ENCODE measurements at regions not wholly inside any gene's neighbourhood (a gene's known extent, or its start where the extent isn't known, plus 50 kb on each side); places are given as distances from the start of the nearest gene placed in this dataset.

- TF ChIP-seq BHLHE40 (IDR thresholded peaks at IDR 0.05; ENCODE audit: borderline replicate concordance) (no peak), L3MBTL2 (conservative IDR thresholded peaks at IDR 0.05) (no peak), FOXM1 (IDR thresholded peaks at IDR 0.05; ENCODE audit: borderline replicate concordance) (no peak), HDGF (IDR thresholded peaks at IDR 0.05; ENCODE audit: borderline replicate concordance) (no peak), SP1 (IDR thresholded peaks at IDR 0.05) (no peak), TARDBP (IDR thresholded peaks at IDR 0.05) (no peak), FOXK2 (IDR thresholded peaks at IDR 0.05) (no peak), FOXA1 (IDR thresholded peaks at IDR 0.05) (no peak), SUZ12 (IDR thresholded peaks at IDR 0.05) (no peak)
Observed at GRCh38 chr14:84425968-84426367, 1104.0 kb upstream of the FLRT2 start.
